H9 (cell line): ENCODE measurements at regions not wholly inside any gene's neighbourhood (a gene's known extent, or its start where the extent isn't known, plus 50 kb on each side); places are given as distances from the start of the nearest gene placed in this dataset.

Experiments
- DNase-seq: peaks from one replicate; pipeline ENCODE4 v3.0.0-alpha.2; 2017
- H2AFZ ChIP-seq: one replicate; pipeline ENCODE4 v1.6.1; 2013; ENCODE audit warnings: mild to moderate bottlenecking, low read length, control low read depth, moderate library complexity
- H2AK5ac ChIP-seq: 2 replicates; pipeline ENCODE4 v1.6.1; 2013; ENCODE audit warnings: low read length, control low read depth, mixed read lengths; ENCODE audit not compliant: insufficient read length
- H2BK120ac ChIP-seq: one replicate; pipeline ENCODE4 v1.6.1; 2013; ENCODE audit warnings: low read depth, mild to moderate bottlenecking, low read length, control low read depth, inconsistent platforms; ENCODE audit not compliant: poor library complexity, severe bottlenecking
- H2BK12ac ChIP-seq: 2 replicates; pipeline ENCODE4 v1.6.1; 2013; ENCODE audit warnings: low read length, control low read depth, mixed read lengths, low read depth; ENCODE audit not compliant: insufficient read length
- H2BK15ac ChIP-seq: 2 replicates; pipeline ENCODE4 v1.6.1; 2013; ENCODE audit warnings: low read depth, low read length, control low read depth
- H2BK20ac ChIP-seq: one replicate; pipeline ENCODE4 v1.6.1; 2013; ENCODE audit warnings: low read depth, mild to moderate bottlenecking, low read length, control low read depth, inconsistent platforms; ENCODE audit not compliant: poor library complexity, severe bottlenecking
- H2BK5ac ChIP-seq: 2 replicates; pipeline ENCODE4 v1.6.1; 2013; ENCODE audit warnings: low read length, control low read depth, mixed read lengths; ENCODE audit not compliant: insufficient read length
- H3K14ac ChIP-seq: 2 replicates; pipeline ENCODE4 v1.6.1; 2013; ENCODE audit warnings: low read length, control low read depth; ENCODE audit not compliant: insufficient read depth
- H3K18ac ChIP-seq: 2 replicates; pipeline ENCODE4 v1.6.1; 2013; ENCODE audit warnings: low read depth, mild to moderate bottlenecking, mixed read lengths, low read length, control low read depth; ENCODE audit not compliant: insufficient read length
- H3K23ac ChIP-seq: 2 replicates; pipeline ENCODE4 v1.6.1; 2013; ENCODE audit warnings: low read length, control low read depth, mixed read lengths, low read depth; ENCODE audit not compliant: insufficient read length
- H3K23me2 ChIP-seq: 2 replicates; pipeline ENCODE4 v1.6.1; 2013; ENCODE audit warnings: low read depth, mild to moderate bottlenecking, mixed read lengths, low read length, control low read depth; ENCODE audit not compliant: insufficient read length, poor library complexity, severe bottlenecking
- H3K27ac ChIP-seq: 2 replicates; pipeline ENCODE4 v1.5.1; 2013; ENCODE audit warnings: low read length, control low read depth, mixed read lengths, low read depth; ENCODE audit not compliant: insufficient read length
- H3K27me3 ChIP-seq: 2 replicates; pipeline ENCODE4 v1.6.1; 2013; ENCODE audit warnings: low read length, control low read depth, inconsistent platforms; ENCODE audit not compliant: insufficient read depth
- H3K4ac ChIP-seq: 2 replicates; pipeline ENCODE4 v1.6.1; 2013; ENCODE audit warnings: low read depth, mild to moderate bottlenecking, control low read depth, inconsistent platforms, low read length, moderate library complexity
- H3K4me1 ChIP-seq: 2 replicates; pipeline ENCODE4 v1.6.1; 2013; ENCODE audit warnings: low read length, control low read depth, inconsistent platforms; ENCODE audit not compliant: insufficient read depth
- H3K4me2 ChIP-seq: 2 replicates; pipeline ENCODE4 v1.6.1; 2013; ENCODE audit warnings: low read length, control low read depth, mixed read lengths; ENCODE audit not compliant: insufficient read length, insufficient read depth
- H3K56ac ChIP-seq: 2 replicates; pipeline ENCODE4 v1.6.1; 2013; ENCODE audit warnings: low read depth, mild to moderate bottlenecking, mixed read lengths, low read length, control low read depth; ENCODE audit not compliant: insufficient read length
- H3K79me1 ChIP-seq: 2 replicates; pipeline ENCODE4 v1.6.1; 2013; ENCODE audit warnings: low read depth, mild to moderate bottlenecking, moderate library complexity, low read length, control low read depth, inconsistent platforms; ENCODE audit not compliant: insufficient read depth, poor library complexity, severe bottlenecking
- H3K79me2 ChIP-seq: 2 replicates; pipeline ENCODE4 v1.6.1; 2013; ENCODE audit warnings: low read length, control low read depth, inconsistent platforms; ENCODE audit not compliant: insufficient read depth
- H3K9ac ChIP-seq: 2 replicates; pipeline ENCODE4 v1.6.1; 2013; ENCODE audit warnings: low read length, control low read depth, mixed read lengths; ENCODE audit not compliant: insufficient read length; ENCODE audit errors: extremely low read depth
- H3K9me3 ChIP-seq: one replicate; pipeline ENCODE4 v1.6.1; 2013; ENCODE audit warnings: low read depth, low read length, inconsistent platforms; ENCODE audit not compliant: control insufficient read depth
- H3T11ph ChIP-seq: one replicate; pipeline ENCODE4 v1.6.1; 2013; ENCODE audit warnings: mild to moderate bottlenecking, low read length, control low read depth, inconsistent platforms
- H4K20me1 ChIP-seq: one replicate; pipeline ENCODE4 v1.6.1; 2013; ENCODE audit not compliant: control insufficient read depth, insufficient read length, insufficient read depth
- H4K5ac ChIP-seq: 2 replicates; pipeline ENCODE4 v1.6.1; 2013; ENCODE audit warnings: low read depth, mild to moderate bottlenecking, mixed read lengths, low read length, control low read depth; ENCODE audit not compliant: insufficient read length
- H4K8ac ChIP-seq: replicated peaks from 2 replicates; pipeline ENCODE4 v1.6.1; 2013; ENCODE audit warnings: low read length, control low read depth, mixed read lengths, low read depth; ENCODE audit not compliant: insufficient read length
- H4K91ac ChIP-seq: 2 replicates; pipeline ENCODE4 v1.6.1; 2013; ENCODE audit warnings: low read depth, mild to moderate bottlenecking, moderate library complexity, mixed read lengths, low read length, control low read depth; ENCODE audit not compliant: insufficient read length
- H3K27ac Mint-ChIP-seq, 3 experiments: 2 replicates in 2 of 3; 3 replicates in 1 of 3; pipeline ENCODE4 v1.8.0; 2020 to 2021; ENCODE audit warnings: mixed read lengths in 3 of 3, mild to moderate bottlenecking in 1 of 3, moderate library complexity in 1 of 3
- H3K27me3 Mint-ChIP-seq: 2 replicates; pipeline ENCODE4 v1.8.0; 2021; ENCODE audit warnings: low read depth, mild to moderate bottlenecking, moderate library complexity, mixed read lengths
- H3K36me3 Mint-ChIP-seq, 3 experiments: 2 replicates in 2 of 3; 3 replicates in 1 of 3; pipeline ENCODE4 v1.8.0; 2020 to 2021; ENCODE audit warnings: low read depth in 3 of 3, mixed read lengths in 3 of 3; ENCODE audit not compliant: insufficient read depth in 1 of 3
- H3K4me1 Mint-ChIP-seq, 2 experiments: 2 replicates each; pipeline ENCODE4 v1.8.0; 2020; ENCODE audit warnings: mixed read lengths in 2 of 2
- H3K4me3 Mint-ChIP-seq, 2 experiments: 2 replicates in 1 of 2; 3 replicates in 1 of 2; pipeline ENCODE4 v1.8.0; 2020 to 2021; ENCODE audit warnings: mild to moderate bottlenecking in 2 of 2, mixed read lengths in 2 of 2, moderate library complexity in 1 of 2
- H3K9me3 Mint-ChIP-seq, 2 experiments: 2 replicates in 1 of 2; 3 replicates in 1 of 2; pipeline ENCODE4 v1.8.0; 2020; ENCODE audit warnings: mild to moderate bottlenecking in 2 of 2, mixed read lengths in 2 of 2, moderate library complexity in 1 of 2
- CTCF ChIP-seq: fragments of 200-600 bp; sonication (generic); conservative IDR thresholded peaks from 3 replicates; pipeline ENCODE4 v1.8.0; 2021; ENCODE audit warnings: antibody characterized with exemption, mild to moderate bottlenecking
- WGBS: extraction: QIAGEN DNeasy Blood & Tissue Kit; methylation state at CpG from one replicate; pipeline ENCODE4 v1.1.7; 2013; ENCODE audit warnings: missing lambda C conversion rate, low lambda C conversion rate, mixed read lengths; ENCODE audit not compliant: insufficient read length; ENCODE audit errors: extremely low coverage; 5-methylcytosine and 5-hydroxymethylcytosine counted together

- Histone ChIP-seq H3K23me2 (no peaks in the 10 kb centered on the region), H3K79me1 (no peaks in the 10 kb centered on the region), H2BK20ac (no peak overlapping the region), H4K20me1 (no peaks in the 10 kb centered on the region), H3K9ac (no peak overlapping the region), H3K4me1 (no peaks in the 10 kb centered on the region), H3T11ph (no peak overlapping the region), H2BK12ac (no peak overlapping the region), H3K27ac (no peak overlapping the region), H3K14ac (no peak overlapping the region; the same call in 1 of the 2 replicates), H4K5ac (no peak overlapping the region), H3K4me2 (no peak overlapping the region), H3K4ac (no peak overlapping the region), H2AK5ac (no peak overlapping the region), H2BK120ac (no peak overlapping the region), H2BK15ac (no peak overlapping the region), H3K18ac (no peak overlapping the region), H3K79me2 (no peaks in the 10 kb centered on the region), H3K27me3 (no peaks in the 10 kb centered on the region), H2BK5ac (no peak overlapping the region), H4K8ac (no peak overlapping the region), H2AFZ (no peak overlapping the region), H3K23ac (no peak overlapping the region), H3K9me3 (no peaks in the 10 kb centered on the region), H4K91ac (no peak overlapping the region), H3K56ac (no peak overlapping the region)
- no CpG with 5 or more reads among the region's 4 CpGs for WGBS
- Mint-ChIP-seq H3K27ac (no peak overlapping the region; a peak in 2 of 7 replicates), H3K4me3 (no peak overlapping the region), H3K4me1 (peaks cover 6 to 7% of the 10 kb centered on the region in 2 experiments), H3K9me3 (no peaks in the 10 kb centered on the region), H3K36me3 (no peaks in the 10 kb centered on the region; a peak in 1 of 7 replicates), H3K27me3 (no peaks in the 10 kb centered on the region; the same call in none of the 2 replicates)
- DNase-seq: no peak
- TF ChIP-seq CTCF: no peak
Measured at GRCh38 chr13:40159736-40160135, 504.3 kb downstream of the COG6 start.
